NCI-H524 treated with DMSO at 0.1 percent for 48 hours (cell line): ENCODE measurements at regions not wholly inside any gene's neighbourhood (a gene's known extent, or its start where the extent isn't known, plus 50 kb on each side); places are given as distances from the start of the nearest gene placed in this dataset.
"Not testable (repeated sequence)": the region's sequence is repeated elsewhere in the genome, so short reads cannot be mapped to it uniquely, and the experiment has no call there.

Experiments used
- DNase-seq: peaks from one replicate; lab custom pipeline; 2025; lab: John Stamatoyannopoulos, UW

DNA sequence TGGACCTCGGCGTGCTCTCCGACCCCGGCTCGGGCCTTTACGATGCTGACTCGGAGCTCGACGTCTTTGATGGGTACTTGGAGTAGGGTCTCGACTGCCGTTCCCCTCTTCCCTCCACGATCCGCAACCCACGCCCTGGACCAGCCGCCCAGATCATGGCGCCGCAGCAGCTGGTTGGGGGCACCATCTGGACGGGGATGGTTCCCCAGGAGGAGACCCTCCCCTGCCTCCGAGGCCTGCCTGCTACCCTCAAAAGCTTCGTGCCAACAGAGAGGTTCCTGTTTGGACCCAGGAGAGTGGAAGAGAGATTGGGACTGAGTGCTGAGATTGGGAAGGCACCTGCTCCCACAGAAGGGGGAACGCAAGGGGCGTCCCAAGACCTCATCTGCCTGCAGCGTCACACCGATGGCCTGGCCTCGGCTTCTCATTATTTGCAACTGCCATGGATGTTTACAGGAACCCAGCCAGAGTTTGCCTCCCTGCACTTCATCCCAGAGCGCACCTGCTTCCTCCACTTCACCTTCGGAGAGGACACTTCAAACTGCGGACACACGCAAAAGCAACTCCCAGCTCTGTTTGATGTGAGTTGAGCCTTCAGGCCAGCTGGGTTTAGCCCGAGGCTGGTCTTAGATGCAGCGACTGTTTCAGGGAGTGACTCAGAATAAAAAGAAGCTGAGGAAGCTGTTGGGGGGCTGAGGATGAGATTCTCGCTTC is 58.9 kb downstream of the GOLGA6L7 start:
- DNase-seq, result peak; percentile 59

DNA sequence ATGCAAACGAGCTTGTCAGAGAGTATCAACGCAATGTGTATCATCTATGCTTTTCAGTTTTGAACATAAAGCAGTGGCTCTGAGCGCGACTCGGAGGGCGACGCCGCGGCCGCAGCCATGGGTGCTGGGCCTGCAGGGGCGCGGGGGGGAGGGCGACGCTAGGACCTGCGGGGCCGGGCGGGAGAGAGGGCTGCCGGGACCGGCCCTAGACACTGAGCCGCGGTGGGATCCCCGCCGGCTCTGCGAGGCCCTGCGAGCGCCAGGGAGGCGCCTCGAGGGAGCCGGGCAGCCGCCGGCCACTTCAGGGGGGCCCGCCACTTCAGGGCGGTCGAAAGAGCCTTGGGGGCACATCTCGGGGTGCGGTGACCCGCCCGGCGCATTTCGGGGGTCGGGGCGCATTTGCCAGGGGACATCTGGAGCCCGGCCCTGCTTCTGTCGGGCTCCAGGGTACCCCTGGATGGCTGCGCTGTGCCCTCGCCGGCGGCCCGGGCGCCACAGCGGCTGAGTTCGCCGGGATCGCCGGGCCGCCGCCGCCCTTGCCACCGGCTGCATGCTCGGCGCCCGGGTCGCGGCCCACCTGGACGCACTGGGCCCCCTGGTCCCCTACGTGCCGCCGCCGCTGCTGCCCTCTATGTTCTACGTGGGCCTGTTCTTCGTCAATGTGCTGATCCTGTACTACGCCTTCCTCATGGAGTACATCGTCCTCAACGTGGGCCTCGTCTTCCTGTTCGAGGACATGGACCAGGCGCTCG is 59.6 kb downstream of the GOLGA6L7 start:
- DNase-seq, result not testable (repeated sequence)

- DNase-seq, result not testable (repeated sequence)
Observed at GRCh38 chr15:28788176-28788575, 60.3 kb downstream of the GOLGA6L7 start.

DNA sequence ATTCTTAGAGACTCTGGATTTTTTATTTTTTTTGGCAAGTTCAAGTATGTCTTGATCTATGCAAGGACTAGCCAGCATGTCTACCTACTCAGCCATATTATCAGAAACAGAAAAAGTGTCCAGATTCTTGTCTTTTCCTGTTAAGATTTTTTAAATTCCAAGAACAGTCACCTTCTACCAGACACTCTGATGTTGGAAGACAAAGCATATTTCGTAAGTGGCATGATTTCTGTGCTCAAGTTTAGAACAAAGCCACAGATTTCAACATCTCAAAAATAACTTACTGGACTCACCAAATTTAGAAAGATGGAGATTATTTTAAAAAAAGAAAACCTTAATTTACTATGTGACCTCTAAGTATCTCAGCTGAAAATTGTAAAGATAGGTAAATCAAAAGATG is 61.9 kb downstream of the GOLGA6L7 start:
- DNase-seq, result no peak

DNA sequence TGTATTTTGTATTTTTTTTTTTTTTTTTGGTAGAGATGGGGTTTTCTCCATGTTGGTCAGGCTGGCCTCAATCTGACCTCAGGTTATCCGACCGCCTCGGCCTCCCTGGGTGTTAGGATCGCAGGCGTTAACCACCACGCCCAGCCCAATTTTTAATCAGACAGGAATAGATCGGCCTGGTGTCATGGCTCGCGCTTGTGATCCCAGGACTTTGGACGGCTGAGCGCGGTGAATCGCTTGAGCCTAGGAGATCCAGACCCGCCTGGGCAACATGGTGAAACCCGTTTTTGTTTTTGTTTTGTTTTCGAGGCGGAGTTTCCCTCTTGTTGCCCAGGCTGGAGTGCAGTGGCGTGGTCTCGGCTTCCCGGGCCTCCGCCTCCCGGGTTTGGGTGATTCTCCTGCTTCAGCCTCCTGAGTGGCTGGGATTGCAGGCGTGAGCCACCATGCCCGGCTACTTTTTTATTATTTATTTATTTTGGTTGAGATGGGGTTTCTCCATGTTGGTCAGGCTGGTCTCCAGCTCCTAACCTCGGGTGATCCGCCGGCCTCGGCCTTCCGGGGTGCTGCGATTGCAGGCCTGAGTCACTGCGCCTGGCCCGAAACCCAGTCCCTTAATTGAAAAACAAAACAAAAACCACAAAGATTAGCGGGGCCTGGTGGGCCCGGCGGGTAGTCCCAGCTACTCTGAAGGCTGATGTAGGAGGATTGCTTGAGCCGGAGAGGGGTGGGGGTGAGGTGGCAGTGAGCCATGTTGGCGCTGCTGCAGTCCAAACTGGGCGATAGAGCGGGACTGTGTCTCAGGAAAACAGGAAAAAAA is 63.9 kb downstream of the GOLGA6L7 start:
- not testable (repeated sequence) for DNase-seq

DNA sequence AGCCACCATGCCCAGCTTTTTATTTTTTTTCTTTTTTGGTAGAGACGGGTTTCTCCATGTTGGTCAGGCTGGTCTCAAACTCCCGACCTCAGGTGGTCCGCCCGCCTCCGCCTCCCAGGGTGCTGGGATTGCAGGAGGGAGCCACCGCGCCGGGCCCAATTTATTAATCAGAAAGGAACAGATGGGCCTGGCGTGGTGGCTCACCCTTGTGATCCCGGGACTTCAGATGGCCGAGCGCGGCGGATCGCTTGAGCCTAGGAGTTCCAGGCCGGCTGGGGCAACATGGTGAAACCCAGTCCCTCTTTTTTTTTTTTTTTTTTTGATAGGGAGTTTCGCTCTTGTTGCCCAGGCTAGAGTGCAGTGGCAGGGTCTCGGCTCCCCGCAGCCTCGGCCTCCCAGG is 64.6 kb downstream of the GOLGA6L7 start:
- no peak for DNase-seq

GRCh38 chr15:28783466-28783865 is 65.0 kb downstream of the GOLGA6L7 start:
- DNase-seq, result no peak

GRCh38 chr15:28778397-28778796 is 66.2 kb upstream of the GOLGA8M start:
- DNase-seq, result not testable (repeated sequence)

- DNase-seq, result not testable (repeated sequence)
Observed at GRCh38 chr15:28772857-28773256, 60.6 kb upstream of the GOLGA8M start.
